Testis (tissue), 2 donors: ENCODE measurements at regions not wholly inside any gene's neighbourhood (a gene's known extent, or its start where the extent isn't known, plus 50 kb on each side); places are given as distances from the start of the nearest gene placed in this dataset.

Source experiments
- DNase-seq: peaks from one replicate; pipeline ENCODE4 v3.0.0-alpha.2; 2019
- H3K27ac ChIP-seq, 2 donors: fragments of 200-600 bp; sonication (generic); one replicate each; pipeline ENCODE4 v1.5.1; 2019
- H3K27me3 ChIP-seq: fragments of 200-600 bp; sonication (generic); one replicate; pipeline ENCODE4 v1.5.1; 2019
- H3K36me3 ChIP-seq: fragments of 200-600 bp; sonication (generic); one replicate; pipeline ENCODE4 v1.5.1; 2017; ENCODE audit warnings: low read depth; ENCODE audit errors: missing control alignments
- H3K4me1 ChIP-seq: fragments of 200-600 bp; sonication (generic); one replicate; pipeline ENCODE4 v1.5.1; 2019
- H3K4me3 ChIP-seq, 2 donors: fragments of 200-600 bp; sonication (generic); one replicate each; pipeline ENCODE4 v1.5.1; 2017 to 2019
- H3K9me3 ChIP-seq: fragments of 200-600 bp; sonication (generic); one replicate; pipeline ENCODE4 v1.5.1; 2017
- POLR2A ChIP-seq: fragments of 450-650 bp; IDR thresholded peaks from one replicate; pipeline ENCODE4 v1.6.1; 2017; ENCODE audit warnings: antibody characterized with exemption, mild to moderate bottlenecking, moderate library complexity
- WGBS, 2 donors: methylation state at CpG; one replicate each; pipeline ENCODE4 v1.1.5; 2018; 5-methylcytosine and 5-hydroxymethylcytosine counted together
- intact Hi-C: fragments of 100-400 bp; cut with DNase I; formaldehyde crosslinking; loops from one replicate; pipeline ENCODE4 v1.15.1; 2023; ENCODE audit warnings: low total_unique reads
- TF ChIP-seq, protein P1 (sequence below), 3 experiments: fragments of 450-650 bp in 2 of 3; fragments of 200-600 bp in 1 of 3; sonication (generic) in 1 of 3; IDR thresholded peaks; one replicate each; pipeline ENCODE4 v1.5.1; 2016 to 2019; ENCODE audit warnings: antibody characterized with exemption in 3 of 3, mild to moderate bottlenecking in 2 of 3, moderate library complexity in 1 of 3

DNA sequence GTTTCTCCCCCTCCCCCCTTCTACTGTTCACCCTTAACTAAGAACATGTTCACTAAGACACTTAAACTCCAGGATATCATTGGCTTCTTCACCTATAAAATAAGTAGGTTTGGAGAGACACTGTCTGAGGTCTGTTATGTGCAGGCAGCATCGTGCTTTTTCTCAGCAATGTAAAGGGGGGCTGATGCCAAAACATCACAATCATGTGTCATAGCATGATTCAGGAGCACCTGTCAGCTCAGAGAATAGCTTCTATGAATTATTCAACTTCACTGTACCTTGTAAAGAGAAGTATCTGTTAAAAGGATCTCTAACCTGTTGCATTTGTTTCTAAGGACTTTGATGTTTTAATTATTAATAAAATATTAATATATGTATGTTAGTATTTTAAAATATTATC is 211.4 kb upstream of the EPHA3 start:
- intact Hi-C loops: no loop called here
- Histone ChIP-seq H3K4me3 (no peak overlapping the region), H3K4me1 (no peaks in the 10 kb centered on the region), H3K27me3 (no peaks in the 10 kb centered on the region), H3K27ac (no peak overlapping the region), H3K36me3 (no peaks in the 10 kb centered on the region), H3K9me3 (no peaks in the 10 kb centered on the region)
- 60 to 84% methylated on average over 1 of the region's 1 CpG for WGBS, 2 donors
- no peak for TF ChIP-seq POLR2A
- TF ChIP-seq, protein P1, sequence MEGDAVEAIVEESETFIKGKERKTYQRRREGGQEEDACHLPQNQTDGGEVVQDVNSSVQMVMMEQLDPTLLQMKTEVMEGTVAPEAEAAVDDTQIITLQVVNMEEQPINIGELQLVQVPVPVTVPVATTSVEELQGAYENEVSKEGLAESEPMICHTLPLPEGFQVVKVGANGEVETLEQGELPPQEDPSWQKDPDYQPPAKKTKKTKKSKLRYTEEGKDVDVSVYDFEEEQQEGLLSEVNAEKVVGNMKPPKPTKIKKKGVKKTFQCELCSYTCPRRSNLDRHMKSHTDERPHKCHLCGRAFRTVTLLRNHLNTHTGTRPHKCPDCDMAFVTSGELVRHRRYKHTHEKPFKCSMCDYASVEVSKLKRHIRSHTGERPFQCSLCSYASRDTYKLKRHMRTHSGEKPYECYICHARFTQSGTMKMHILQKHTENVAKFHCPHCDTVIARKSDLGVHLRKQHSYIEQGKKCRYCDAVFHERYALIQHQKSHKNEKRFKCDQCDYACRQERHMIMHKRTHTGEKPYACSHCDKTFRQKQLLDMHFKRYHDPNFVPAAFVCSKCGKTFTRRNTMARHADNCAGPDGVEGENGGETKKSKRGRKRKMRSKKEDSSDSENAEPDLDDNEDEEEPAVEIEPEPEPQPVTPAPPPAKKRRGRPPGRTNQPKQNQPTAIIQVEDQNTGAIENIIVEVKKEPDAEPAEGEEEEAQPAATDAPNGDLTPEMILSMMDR (IDR thresholded peaks at IDR 0.05): no peak
- no peak for DNase-seq

DNA sequence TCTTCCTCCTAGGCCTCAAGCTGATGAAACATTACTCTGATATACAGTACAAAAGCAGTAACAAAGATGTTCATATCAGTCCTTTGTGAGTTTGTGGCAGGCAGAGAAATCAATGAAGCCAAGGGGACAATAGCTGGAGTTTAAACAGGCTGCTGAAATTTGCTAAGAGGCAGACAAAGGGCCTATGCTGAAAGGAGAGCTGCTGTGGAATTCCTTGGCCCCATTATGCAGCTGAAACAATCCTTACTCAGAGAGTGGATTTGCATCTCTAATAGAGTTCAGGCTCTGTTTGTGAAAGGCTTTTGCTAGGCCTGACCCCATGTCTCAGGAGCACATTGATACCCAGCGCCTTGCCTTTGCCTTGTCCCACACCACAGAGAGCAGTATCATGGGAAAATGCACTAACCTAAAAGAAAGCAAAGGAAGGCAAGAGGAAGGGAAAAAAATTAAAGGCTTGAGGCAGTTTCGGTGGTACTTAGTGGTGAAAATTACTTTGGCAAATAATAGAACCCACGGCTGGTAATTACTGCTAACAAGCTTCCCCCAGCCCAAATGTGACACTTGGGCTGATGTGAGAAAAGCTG is 195.0 kb upstream of the EPHA3 start:
- no peaks in the 10 kb centered on the region for H3K9me3 ChIP-seq
- intact Hi-C loops: no loop called here
- H3K27ac ChIP-seq: no peak overlapping the region
- 62 to 73% methylated on average over 3 of the region's 3 CpGs for WGBS, 2 donors
- H3K27me3 ChIP-seq: no peaks in the 10 kb centered on the region
- no peak overlapping the region for H3K4me3 ChIP-seq
- TF ChIP-seq POLR2A: no peak
- TF ChIP-seq, protein P1 (IDR thresholded peaks at IDR 0.05): no peak
- H3K4me1 ChIP-seq: no peaks in the 10 kb centered on the region
- no peak for DNase-seq
- H3K36me3 ChIP-seq: no peaks in the 10 kb centered on the region

DNA sequence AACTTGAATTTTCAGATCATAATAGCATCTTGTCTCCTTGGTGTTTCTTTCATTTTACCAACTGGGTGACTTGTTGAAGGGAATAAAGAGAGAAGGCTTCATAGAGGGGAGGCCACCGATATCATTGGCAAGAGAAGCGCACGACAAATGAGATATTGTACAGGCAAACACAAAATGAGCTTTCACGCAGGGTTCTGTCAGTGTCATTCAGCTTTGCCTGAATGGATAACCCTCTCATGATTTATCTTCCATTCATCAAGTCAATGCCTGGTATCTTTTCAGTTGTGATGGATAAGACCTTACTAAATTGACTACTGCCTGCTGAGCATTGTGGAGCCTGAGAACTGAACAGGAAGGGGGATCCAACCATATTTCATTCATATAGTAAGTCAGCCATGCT is 188.6 kb upstream of the EPHA3 start:
- Histone ChIP-seq H3K27ac (no peak overlapping the region), H3K9me3 (no peaks in the 10 kb centered on the region), H3K27me3 (no peaks in the 10 kb centered on the region), H3K4me1 (no peaks in the 10 kb centered on the region), H3K4me3 (no peak overlapping the region), H3K36me3 (no peaks in the 10 kb centered on the region)
- intact Hi-C loops: no loop called here
- no peak for DNase-seq
- 94% methylated on average over 4 of the region's 4 CpGs for WGBS, 2 donors
- no peak for TF ChIP-seq POLR2A
- TF ChIP-seq, protein P1 (IDR thresholded peaks at IDR 0.05): no peak

DNA sequence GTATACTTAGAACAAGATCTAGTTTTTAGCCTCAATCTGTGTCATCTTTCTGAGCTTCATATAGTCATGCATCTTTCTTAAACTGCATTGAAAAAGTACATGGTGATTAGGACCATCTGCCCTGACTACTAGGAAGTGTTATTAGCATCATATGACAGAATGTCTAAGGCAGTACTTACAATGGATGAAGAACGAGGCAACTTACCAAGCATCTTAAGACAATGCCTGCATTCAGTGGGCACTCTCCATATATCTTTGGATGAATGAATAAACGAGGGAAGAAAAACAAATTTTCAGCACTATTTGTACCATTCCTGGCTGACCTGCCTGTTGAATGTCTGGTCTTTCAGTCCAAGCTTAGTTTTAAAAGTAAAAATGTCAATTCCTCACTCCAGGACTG is 185.4 kb upstream of the EPHA3 start:
- H3K36me3 ChIP-seq: no peaks in the 10 kb centered on the region
- no peak overlapping the region for H3K4me3 ChIP-seq
- no peaks in the 10 kb centered on the region for H3K27me3 ChIP-seq
- H3K4me1 ChIP-seq: no peaks in the 10 kb centered on the region
- no peak for DNase-seq
- intact Hi-C loops: no loop called here
- no peaks in the 10 kb centered on the region for H3K9me3 ChIP-seq
- no peak for TF ChIP-seq POLR2A
- TF ChIP-seq, protein P1 (IDR thresholded peaks at IDR 0.05): no peak
- WGBS, 2 donors: 58 to 64% methylated on average over 2 of the region's 2 CpGs
- no peak overlapping the region for H3K27ac ChIP-seq

DNA sequence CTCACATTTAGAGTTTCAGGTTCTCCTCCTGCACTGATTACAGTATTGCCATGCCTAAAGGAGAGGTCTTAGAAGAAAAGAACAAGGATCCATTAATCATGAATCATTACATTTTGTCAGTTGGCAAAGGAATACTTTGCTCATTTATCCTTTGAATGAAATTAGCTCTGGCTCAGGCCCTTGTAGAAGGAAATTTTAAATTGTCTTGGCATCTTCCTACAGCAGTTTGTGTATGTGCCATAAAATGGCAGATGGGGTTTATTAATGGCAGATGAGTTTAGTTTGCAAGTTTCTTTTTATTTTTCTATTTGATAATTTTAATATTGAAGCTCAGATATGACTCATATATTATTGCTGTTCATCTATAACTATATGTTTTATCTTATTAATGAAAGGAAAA is 181.2 kb upstream of the EPHA3 start:
- no peak for DNase-seq

More for the DNA sequence above, 181.2 kb upstream of the EPHA3 start:
- Histone ChIP-seq H3K36me3 (no peaks in the 10 kb centered on the region), H3K27me3 (no peaks in the 10 kb centered on the region), H3K9me3 (no peaks in the 10 kb centered on the region), H3K27ac (no peak overlapping the region), H3K4me3 (no peak overlapping the region), H3K4me1 (no peaks in the 10 kb centered on the region)
- intact Hi-C loops: no loop called here
- TF ChIP-seq, protein P1 (IDR thresholded peaks at IDR 0.05): no peak
- no peak for TF ChIP-seq POLR2A
